Endothelial cell of umbilical vein (primary cell): ENCODE measurements at regions not wholly inside any gene's neighbourhood (a gene's known extent, or its start where the extent isn't known, plus 50 kb on each side); places are given as distances from the start of the nearest gene placed in this dataset.

Experiments used
- BruUV-seq: library from RNA; stranded (reverse); fragments of 400-500 nt; replicated peaks from 2 replicates; lab custom pipeline; 2021; lab: Mats Ljungman, UMichigan
- CTCF ChIA-PET: fragments of 300-600, 350-600 bp; sonication (Branson Sonifier 250); formaldehyde crosslinking; loops from one replicate; lab custom pipeline; 2021; ENCODE audit warnings: antibody characterized with exemption, inconsistent platforms; lab: Charles Lee
- POLR2A ChIA-PET: fragments of 300-600, 350-600 bp; sonication (Branson Sonifier 250); formaldehyde crosslinking; loops from one replicate; lab custom pipeline; 2021; ENCODE audit warnings: antibody characterized with exemption, inconsistent platforms; lab: Charles Lee
- DNase-seq: peaks from one replicate; pipeline ENCODE4 v3.0.0-alpha.2; 2011; ENCODE audit warnings: low read depth, low spot score
- FAIRE-seq: peaks from 2 replicates; lab custom pipeline; 2011; peaks lifted over from hg19 to GRCh38; lab: Jason Lieb, UNC
- H2AFZ ChIP-seq: 2 replicates; pipeline ENCODE4 v1.6.0; 2012; ENCODE audit warnings: low read depth, low read length, control low read depth, inconsistent platforms
- H3K27ac ChIP-seq: 2 replicates; pipeline ENCODE4 v1.5.1; 2011; ENCODE audit warnings: low read depth, mild to moderate bottlenecking, control low read depth, low read length, moderate library complexity; ENCODE audit not compliant: insufficient read depth
- H3K27me3 ChIP-seq, 2 experiments: 2 replicates each; pipeline versions ENCODE4 v1.6.0 to v1.6.1; 2011; ENCODE audit warnings: low read length in 2 of 2, mixed read lengths in 1 of 2; ENCODE audit not compliant: control insufficient read depth in 2 of 2, insufficient read depth in 2 of 2
- H3K36me3 ChIP-seq, 2 experiments: 2 replicates in 1 of 2; 3 replicates in 1 of 2; pipeline ENCODE4 v1.5.1; 2011; ENCODE audit warnings: low read length in 2 of 2, mild to moderate bottlenecking in 1 of 2, moderate library complexity in 1 of 2; ENCODE audit not compliant: control insufficient read depth in 2 of 2, insufficient read depth in 2 of 2; ENCODE audit errors: extremely low read depth in 1 of 2
- H3K4me1 ChIP-seq: 3 replicates; pipeline ENCODE4 v1.5.1; 2011; ENCODE audit warnings: mild to moderate bottlenecking, low read length; ENCODE audit not compliant: control insufficient read depth, insufficient read depth; ENCODE audit errors: extremely low read depth
- H3K4me2 ChIP-seq: 2 replicates; pipeline ENCODE4 v1.6.1; 2011; ENCODE audit warnings: low read length, control low read depth, mixed read lengths; ENCODE audit not compliant: insufficient read depth
- H3K4me3 ChIP-seq, 3 experiments: fragments of 200-600 bp in 1 of 3; sonication (generic), shearing (Covaris generic) in 1 of 3; replicated peaks in 1 of 3; 2 replicates each; pipeline ENCODE4 v1.5.1; 2011 to 2016; ENCODE audit warnings: control low read depth in 3 of 3, low read length in 3 of 3, mild to moderate bottlenecking in 2 of 3, inconsistent platforms in 1 of 3, low read depth in 1 of 3, moderate library complexity in 1 of 3; ENCODE audit not compliant: insufficient read depth in 1 of 3
- H3K79me2 ChIP-seq: 2 replicates; pipeline ENCODE4 v1.6.0; 2012; ENCODE audit warnings: low read length, inconsistent platforms; ENCODE audit not compliant: control insufficient read depth, insufficient read depth
- H3K9ac ChIP-seq: replicated peaks from 2 replicates; pipeline ENCODE3; 2011; ENCODE audit warnings: low read length, control low read depth; ENCODE audit not compliant: insufficient read depth; ENCODE audit errors: extremely low read depth
- H3K9me1 ChIP-seq: replicated peaks from 3 replicates; pipeline ENCODE4 v1.6.0; 2011; ENCODE audit warnings: mild to moderate bottlenecking, low read length; ENCODE audit not compliant: control insufficient read depth, insufficient read depth; ENCODE audit errors: extremely low read depth
- H3K9me3 ChIP-seq: replicated peaks from 2 replicates; pipeline ENCODE4 v1.5.1; 2012; ENCODE audit warnings: low read length, inconsistent platforms; ENCODE audit not compliant: control insufficient read depth, insufficient read depth
- H4K20me1 ChIP-seq: replicated peaks from 2 replicates; pipeline ENCODE3; 2011; ENCODE audit warnings: mild to moderate bottlenecking, low read length; ENCODE audit not compliant: control insufficient read depth, insufficient read depth; ENCODE audit errors: extremely low read depth
- CTCF ChIP-seq, 2 donors: IDR thresholded peaks; 1 replicate in 1 of 2; 2 replicates in 1 of 2; pipeline ENCODE4 v1.5.1; 2011; ENCODE audit warnings: low read length in 2 of 2, mild to moderate bottlenecking in 2 of 2, moderate library complexity in 2 of 2, control low read depth in 1 of 2, inconsistent platforms in 1 of 2, low read depth in 1 of 2; ENCODE audit not compliant: insufficient read depth in 1 of 2; ENCODE audit errors: extremely low read depth in 1 of 2
- EZH2 ChIP-seq: IDR thresholded peaks from 2 replicates; pipeline ENCODE4 v1.6.1; 2012; ENCODE audit warnings: borderline replicate concordance, low read depth, mild to moderate bottlenecking, moderate library complexity, low read length, inconsistent platforms; ENCODE audit not compliant: severe bottlenecking
- FOS ChIP-seq: IDR thresholded peaks from 2 replicates; pipeline ENCODE4 v1.6.1; 2011; ENCODE audit warnings: mild to moderate bottlenecking, low read length, moderate library complexity, borderline replicate concordance; ENCODE audit not compliant: insufficient read depth
- GATA2 ChIP-seq: IDR thresholded peaks from 2 replicates; pipeline ENCODE4 v1.7.0; 2011; ENCODE audit warnings: low read depth, mild to moderate bottlenecking, moderate library complexity, mixed read lengths, low read length; ENCODE audit not compliant: insufficient read length, insufficient read depth
- JUN ChIP-seq: IDR thresholded peaks from 2 replicates; pipeline ENCODE4 v1.6.1; 2011; ENCODE audit warnings: borderline replicate concordance, low read depth; ENCODE audit not compliant: insufficient read length, insufficient read depth
- MAX ChIP-seq: IDR thresholded peaks from 2 replicates; pipeline ENCODE4 v1.6.1; 2011; ENCODE audit not compliant: insufficient read depth, insufficient read length
- MYC ChIP-seq: IDR thresholded peaks from one replicate; pipeline ENCODE4 v1.6.1; 2011; ENCODE audit warnings: mild to moderate bottlenecking, low read depth, low read length
- POLR2A ChIP-seq: IDR thresholded peaks from 2 replicates; pipeline ENCODE4 v1.6.1; 2012; ENCODE audit warnings: low read depth, mild to moderate bottlenecking, control low read depth, low read length
- POLR2AphosphoS5 ChIP-seq: IDR thresholded peaks from 2 replicates; pipeline ENCODE4 v1.6.1; 2012; ENCODE audit warnings: low read depth, mild to moderate bottlenecking, control low read depth, low read length, moderate library complexity; ENCODE audit not compliant: insufficient read depth
- dilution Hi-C: fragments of 300-500 bp; cut with MboI; formaldehyde crosslinking; loops from one replicate; pipeline ENCODE4 v1.15.0; 2019; ENCODE audit warnings: low sequenced_read_pairs; ENCODE audit not compliant: extremely low pct_ligation_motif_present
- intact Hi-C: fragments of 100-400 bp; cut with micrococcal nuclease; formaldehyde crosslinking; loops from one replicate; pipeline ENCODE4 v1.10.0; 2022

- no peak overlapping the region for H3K4me3 ChIP-seq
- no peak overlapping the region for H2AFZ ChIP-seq
- no TSS peak for BruUV-seq
- no peak for TF ChIP-seq CTCF (IDR thresholded peaks at IDR 0.05; ENCODE audit: extremely low read depth in 1 of 2, insufficient read depth in 1 of 2, low read depth in 1 of 2, low read length in 2 of 2)
- TF ChIP-seq JUN: no peak
- TF ChIP-seq EZH2: no peak
- no peak for TF ChIP-seq POLR2AphosphoS5
- TF ChIP-seq FOS: no peak
- TF ChIP-seq POLR2A: no peak
- no peak for TF ChIP-seq GATA2
- TF ChIP-seq MAX: no peak
- TF ChIP-seq MYC: no peak
- H3K27ac ChIP-seq: no peak overlapping the region
- no peaks in the 10 kb centered on the region for H3K36me3 ChIP-seq
- FAIRE-seq (no peak), DNase-seq (no peak)
- intact Hi-C loops (no loop called here), dilution Hi-C loops (no loop called here)
- no peaks in the 10 kb centered on the region for H3K9me3 ChIP-seq
- H3K9me1 ChIP-seq: no peaks in the 10 kb centered on the region
- no peaks in the 10 kb centered on the region for H3K4me1 ChIP-seq
- no peaks in the 10 kb centered on the region for H3K27me3 ChIP-seq
- no peaks in the 10 kb centered on the region for H4K20me1 ChIP-seq
- H3K4me2 ChIP-seq: no peak overlapping the region
- POLR2A ChIA-PET: no interaction called here
- no peaks in the 10 kb centered on the region for H3K79me2 ChIP-seq
- no peak overlapping the region for H3K9ac ChIP-seq
- CTCF ChIA-PET: no interaction called here
Observed at GRCh38 chr1:219121679-219122078, 52.0 kb upstream of the LYPLAL1 start.
